Progenitor cell of endocrine pancreas (in vitro differentiated cells): ENCODE measurements at regions not wholly inside any gene's neighbourhood (a gene's known extent, or its start where the extent isn't known, plus 50 kb on each side); places are given as distances from the start of the nearest gene placed in this dataset.

ENCODE experiments used
- DNase-seq: peaks from one replicate; pipeline ENCODE4 v3.0.0; 2021; ENCODE audit warnings: low spot score; ENCODE audit not compliant: unreplicated experiment
- H3K27ac Mint-ChIP-seq: 2 replicates; pipeline ENCODE4 v1.8.0; 2021; ENCODE audit warnings: mild to moderate bottlenecking, moderate library complexity, mixed read lengths
- H3K27me3 Mint-ChIP-seq: 2 replicates; pipeline ENCODE4 v1.8.0; 2021; ENCODE audit warnings: mixed read lengths
- H3K36me3 Mint-ChIP-seq: 2 replicates; pipeline ENCODE4 v1.8.0; 2022; ENCODE audit warnings: mixed read lengths; ENCODE audit not compliant: insufficient read depth
- H3K4me1 Mint-ChIP-seq: 2 replicates; pipeline ENCODE4 v1.8.0; 2021; ENCODE audit warnings: low read depth, mixed read lengths
- H3K4me3 Mint-ChIP-seq: 2 replicates; pipeline ENCODE4 v1.8.0; 2021; ENCODE audit warnings: low read depth, mild to moderate bottlenecking, moderate library complexity, mixed read lengths
- H3K9me3 Mint-ChIP-seq: 2 replicates; pipeline ENCODE4 v1.8.0; 2021; ENCODE audit warnings: low read depth, mixed read lengths
- TF ChIP-seq, protein P1 (sequence below): fragments of 200-600 bp; sonication (generic); IDR thresholded peaks from one replicate; pipeline ENCODE4 v1.5.0; 2021; ENCODE audit warnings: antibody characterized with exemption, mild to moderate bottlenecking; ENCODE audit not compliant: unreplicated experiment

DNA sequence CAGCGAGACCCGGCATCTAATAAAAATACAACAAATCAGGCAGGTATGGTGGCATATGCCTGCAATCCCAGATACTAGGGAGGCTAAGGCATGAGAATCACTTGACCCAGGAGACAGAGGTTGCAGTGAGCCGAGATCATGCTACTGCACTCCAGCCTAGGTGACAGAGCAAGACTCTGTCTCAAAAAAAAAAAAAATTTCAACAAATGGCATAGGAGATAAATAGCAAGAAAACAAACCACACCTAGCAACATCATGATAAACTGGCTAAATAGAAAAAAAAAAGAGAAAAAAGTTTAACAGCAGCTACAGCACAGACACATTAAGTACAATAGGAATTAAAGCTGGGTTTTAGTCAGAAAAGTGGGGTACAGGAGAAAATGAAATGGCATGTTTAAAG lies 1034.6 kb upstream of the LRRN3 start:
- Mint-ChIP-seq H3K4me3 (no peak overlapping the region), H3K9me3 (peaks cover 2% of the 10 kb centered on the region), H3K27me3 (no peaks in the 10 kb centered on the region), H3K4me1 (peaks cover 8% of the 10 kb centered on the region), H3K27ac (no peak overlapping the region), H3K36me3 (no peaks in the 10 kb centered on the region)
- no peak for DNase-seq
- TF ChIP-seq, protein P1, sequence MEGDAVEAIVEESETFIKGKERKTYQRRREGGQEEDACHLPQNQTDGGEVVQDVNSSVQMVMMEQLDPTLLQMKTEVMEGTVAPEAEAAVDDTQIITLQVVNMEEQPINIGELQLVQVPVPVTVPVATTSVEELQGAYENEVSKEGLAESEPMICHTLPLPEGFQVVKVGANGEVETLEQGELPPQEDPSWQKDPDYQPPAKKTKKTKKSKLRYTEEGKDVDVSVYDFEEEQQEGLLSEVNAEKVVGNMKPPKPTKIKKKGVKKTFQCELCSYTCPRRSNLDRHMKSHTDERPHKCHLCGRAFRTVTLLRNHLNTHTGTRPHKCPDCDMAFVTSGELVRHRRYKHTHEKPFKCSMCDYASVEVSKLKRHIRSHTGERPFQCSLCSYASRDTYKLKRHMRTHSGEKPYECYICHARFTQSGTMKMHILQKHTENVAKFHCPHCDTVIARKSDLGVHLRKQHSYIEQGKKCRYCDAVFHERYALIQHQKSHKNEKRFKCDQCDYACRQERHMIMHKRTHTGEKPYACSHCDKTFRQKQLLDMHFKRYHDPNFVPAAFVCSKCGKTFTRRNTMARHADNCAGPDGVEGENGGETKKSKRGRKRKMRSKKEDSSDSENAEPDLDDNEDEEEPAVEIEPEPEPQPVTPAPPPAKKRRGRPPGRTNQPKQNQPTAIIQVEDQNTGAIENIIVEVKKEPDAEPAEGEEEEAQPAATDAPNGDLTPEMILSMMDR, result no peak

DNA sequence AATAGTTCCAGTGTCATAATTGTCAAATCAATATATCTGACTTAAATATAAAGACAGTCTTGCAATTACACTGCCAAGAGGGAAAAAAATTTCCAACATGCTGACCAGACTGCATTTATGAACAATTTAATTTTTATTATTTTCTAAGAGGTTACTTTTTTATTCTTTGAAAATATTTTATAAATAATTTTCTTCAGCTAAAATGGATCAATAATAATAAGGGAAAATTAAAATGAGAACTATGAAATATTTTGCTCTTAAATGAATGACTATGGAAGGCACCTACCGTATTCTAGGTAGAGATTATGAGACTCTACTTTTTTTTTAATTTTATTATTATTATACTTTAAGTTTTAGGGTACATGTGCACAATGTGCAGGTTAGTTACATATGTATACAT lies 1032.5 kb upstream of the LRRN3 start:
- H3K36me3 Mint-ChIP-seq, result no peaks in the 10 kb centered on the region
- no peak overlapping the region for H3K4me3 Mint-ChIP-seq
- no peaks in the 10 kb centered on the region for H3K27me3 Mint-ChIP-seq
- DNase-seq, result no peak
- peaks cover 8% of the 10 kb centered on the region for H3K4me1 Mint-ChIP-seq
- no peak overlapping the region for H3K27ac Mint-ChIP-seq
- peaks cover 2% of the 10 kb centered on the region for H3K9me3 Mint-ChIP-seq
- TF ChIP-seq, protein P1, result no peak

DNA sequence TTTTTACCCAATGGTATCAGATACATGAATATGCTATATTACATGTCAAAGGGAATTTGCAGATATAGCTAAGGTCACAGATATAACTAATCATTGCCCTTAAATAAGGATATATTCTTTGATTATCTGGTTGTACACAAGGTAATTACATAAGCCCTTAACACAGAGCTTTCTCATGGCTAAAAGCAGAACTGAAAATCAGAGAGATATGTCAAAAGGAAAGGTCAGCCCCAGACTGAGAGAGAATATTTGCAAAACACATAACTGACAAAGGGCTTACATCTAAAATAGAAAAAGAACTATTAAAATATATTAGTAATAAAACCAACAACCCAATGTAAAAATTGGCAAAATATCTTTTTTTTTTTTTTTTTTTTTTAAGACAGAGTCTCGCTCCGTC lies 1029.5 kb upstream of the LRRN3 start:
- Mint-ChIP-seq H3K4me3 (no peak overlapping the region), H3K27me3 (no peaks in the 10 kb centered on the region), H3K9me3 (no peaks in the 10 kb centered on the region), H3K27ac (no peak overlapping the region), H3K4me1 (peaks cover 16% of the 10 kb centered on the region), H3K36me3 (no peaks in the 10 kb centered on the region)
- TF ChIP-seq, protein P1, result no peak
- no peak for DNase-seq

DNA sequence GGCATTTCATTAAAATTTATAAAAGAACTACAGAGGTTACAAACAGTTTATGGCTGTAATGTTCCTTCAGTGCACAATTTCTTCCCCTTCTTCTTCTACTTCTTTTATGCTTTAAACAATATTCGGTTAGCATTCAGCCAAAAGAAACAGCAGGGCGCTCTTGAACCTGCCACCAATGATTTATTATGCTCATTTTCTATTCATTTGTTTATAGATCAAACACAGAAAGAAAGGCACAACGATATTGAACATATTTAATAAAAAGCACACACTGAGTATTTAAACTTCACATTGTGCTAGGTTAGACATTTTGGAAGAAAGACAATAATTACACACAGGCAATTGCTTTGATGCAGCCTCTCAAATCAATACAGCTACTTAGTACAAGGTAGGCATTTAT lies 1025.8 kb upstream of the LRRN3 start:
- Mint-ChIP-seq H3K4me1 (peaks cover 14% of the 10 kb centered on the region), H3K4me3 (no peak overlapping the region), H3K27ac (no peak overlapping the region), H3K27me3 (no peaks in the 10 kb centered on the region), H3K36me3 (no peaks in the 10 kb centered on the region), H3K9me3 (peaks cover 4% of the 10 kb centered on the region)
- no peak for DNase-seq
- TF ChIP-seq, protein P1, result no peak

DNA sequence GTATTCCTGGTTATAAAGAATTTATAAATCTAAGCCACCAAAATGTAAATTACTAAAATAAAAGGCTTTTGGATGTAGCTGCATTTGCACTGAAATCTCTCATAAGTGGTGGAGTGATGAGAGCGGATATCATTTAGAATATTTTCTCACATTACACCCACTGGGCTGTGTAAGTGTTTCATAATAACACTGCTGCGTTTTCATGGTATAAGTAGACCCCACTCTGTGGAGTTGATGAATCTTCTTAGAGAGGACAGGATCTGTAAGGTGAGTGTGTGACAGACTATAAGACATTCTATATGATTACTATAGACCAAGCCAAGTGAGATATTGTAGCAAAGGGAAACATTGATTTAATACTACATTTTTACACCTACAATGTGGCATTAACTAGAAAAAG lies 1024.1 kb upstream of the LRRN3 start:
- H3K4me3 Mint-ChIP-seq, result no peak overlapping the region
- no peak overlapping the region for H3K27ac Mint-ChIP-seq
- H3K36me3 Mint-ChIP-seq, result no peaks in the 10 kb centered on the region
- TF ChIP-seq, protein P1, result no peak
- DNase-seq, result no peak
- peaks cover 4% of the 10 kb centered on the region for H3K9me3 Mint-ChIP-seq
- peaks cover 14% of the 10 kb centered on the region for H3K4me1 Mint-ChIP-seq
- H3K27me3 Mint-ChIP-seq, result no peaks in the 10 kb centered on the region
